MM.1S (cell line): ENCODE measurements at regions not wholly inside any gene's neighbourhood (a gene's known extent, or its start where the extent isn't known, plus 50 kb on each side); places are given as distances from the start of the nearest gene placed in this dataset.

ENCODE experiments used
- DNase-seq: peaks from one replicate; pipeline ENCODE4 v3.0.0-alpha.2; 2015
- H2AFZ ChIP-seq: fragments of 300-600 bp; sonication (generic); 2 replicates; pipeline ENCODE4 v1.6.0; 2016; ENCODE audit warnings: antibody characterized with exemption, low read length
- H3F3A ChIP-seq: fragments of 300-600 bp; sonication (generic); 2 replicates; pipeline ENCODE4 v1.6.1; 2016; ENCODE audit warnings: mild to moderate bottlenecking, antibody characterized with exemption, low read length, moderate library complexity, mixed read lengths; ENCODE audit not compliant: insufficient read depth
- H3K27ac ChIP-seq: fragments of 300-600 bp; sonication (generic); 2 replicates; pipeline ENCODE4 v1.5.1; 2016; ENCODE audit warnings: mild to moderate bottlenecking, low read length
- H3K27me3 ChIP-seq: fragments of 300-600 bp; sonication (generic); replicated peaks from 2 replicates; pipeline ENCODE4 v1.6.0; 2016; ENCODE audit warnings: low read length; ENCODE audit not compliant: insufficient read depth
- H3K36me3 ChIP-seq: fragments of 300-600 bp; sonication (generic); replicated peaks from 2 replicates; pipeline ENCODE4 v1.6.1; 2016; ENCODE audit warnings: mild to moderate bottlenecking, low read length, mixed read lengths; ENCODE audit not compliant: insufficient read depth
- H3K4me1 ChIP-seq: fragments of 300-600 bp; sonication (generic); 2 replicates; pipeline ENCODE4 v1.6.1; 2016; ENCODE audit warnings: low read length, mixed read lengths
- H3K4me2 ChIP-seq: fragments of 300-600 bp; sonication (generic); 2 replicates; pipeline ENCODE4 v1.6.0; 2016; ENCODE audit warnings: low read depth, low read length
- H3K4me3 ChIP-seq: fragments of 300-600 bp; sonication (generic); 2 replicates; pipeline ENCODE4 v1.5.1; 2016; ENCODE audit warnings: low read length, mixed read lengths
- H3K79me2 ChIP-seq: fragments of 300-600 bp; sonication (generic); 2 replicates; pipeline ENCODE4 v1.6.1; 2016; ENCODE audit warnings: mixed run types, low read length, mixed read lengths
- H3K9ac ChIP-seq: fragments of 300-600 bp; sonication (generic); 2 replicates; pipeline ENCODE4 v1.6.1; 2016; ENCODE audit warnings: low read length, mixed read lengths
- H3K9me2 ChIP-seq: fragments of 300-600 bp; sonication (generic); replicated peaks from 2 replicates; pipeline ENCODE4 v1.6.1; 2016; ENCODE audit warnings: mild to moderate bottlenecking, low read length, mixed read lengths; ENCODE audit not compliant: insufficient read depth
- H3K9me3 ChIP-seq: fragments of 300-600 bp; sonication (generic); replicated peaks from 2 replicates; pipeline ENCODE4 v1.6.1; 2016; ENCODE audit warnings: mild to moderate bottlenecking, low read length, mixed read lengths; ENCODE audit not compliant: insufficient read depth
- H4K20me1 ChIP-seq: fragments of 300-600 bp; sonication (generic); 2 replicates; pipeline ENCODE4 v1.6.1; 2016; ENCODE audit warnings: mild to moderate bottlenecking, low read length, moderate library complexity, mixed read lengths; ENCODE audit not compliant: insufficient read depth
- CTCF ChIP-seq: fragments of 300-600 bp; sonication (generic); IDR thresholded peaks from 2 replicates; pipeline ENCODE4 v1.5.1; 2016; ENCODE audit warnings: antibody characterized with exemption, low read length, mixed read lengths
- EZH2 ChIP-seq: fragments of 300-600 bp; sonication (generic); optimal IDR thresholded peaks from 2 replicates; pipeline ENCODE3; 2017; ENCODE audit warnings: low read depth, mild to moderate bottlenecking, antibody characterized with exemption, low read length, mixed read lengths
- EZH2phosphoT487 ChIP-seq: fragments of 300-600 bp; sonication (generic); IDR thresholded peaks from 2 replicates; pipeline ENCODE4 v1.6.1; 2018; ENCODE audit warnings: antibody characterized with exemption, low read length

GRCh38 chr5:92371171-92371888, 988.2 kb upstream of the ARRDC3 start:
- no peak overlapping the region for H2AFZ ChIP-seq
- H3K9ac ChIP-seq, result no peak overlapping the region
- no peak overlapping the region for H3K27ac ChIP-seq
- H3K4me1 ChIP-seq, result no peaks in the 10 kb centered on the region
- no peaks in the 10 kb centered on the region for H3K27me3 ChIP-seq
- H3K4me3 ChIP-seq, result no peak overlapping the region
- no peak for TF ChIP-seq EZH2
- TF ChIP-seq CTCF, result no peak
- no peak for TF ChIP-seq EZH2phosphoT487
- H3K36me3 ChIP-seq, result no peaks in the 10 kb centered on the region
- H3K9me3 ChIP-seq, result no peaks in the 10 kb centered on the region
- H3K9me2 ChIP-seq, result no peaks in the 10 kb centered on the region
- no peaks in the 10 kb centered on the region for H3K79me2 ChIP-seq
- H4K20me1 ChIP-seq, result no peaks in the 10 kb centered on the region
- H3K4me2 ChIP-seq, result no peak overlapping the region
- H3F3A ChIP-seq, result no peaks in the 10 kb centered on the region
- DNase-seq, result no peak

- Histone ChIP-seq H3K27me3 (no peaks in the 10 kb centered on the region), H3K27ac (no peak overlapping the region), H3K4me3 (no peak overlapping the region), H3K9ac (no peak overlapping the region), H2AFZ (no peak overlapping the region), H3K4me2 (no peak overlapping the region), H3K36me3 (no peaks in the 10 kb centered on the region), H3K4me1 (no peaks in the 10 kb centered on the region), H3K9me2 (no peaks in the 10 kb centered on the region), H3K9me3 (no peaks in the 10 kb centered on the region), H3K79me2 (no peaks in the 10 kb centered on the region), H4K20me1 (no peaks in the 10 kb centered on the region), H3F3A (no peaks in the 10 kb centered on the region)
- TF ChIP-seq EZH2phosphoT487 (no peak), CTCF (no peak), EZH2 (no peak)
- no peak for DNase-seq
Measured at GRCh38 chr5:92370032-92370431, 986.9 kb upstream of the ARRDC3 start.

- H3K27ac ChIP-seq, result no peak overlapping the region
- no peaks in the 10 kb centered on the region for H3K79me2 ChIP-seq
Measured at GRCh38 chr5:92369587-92369986, 986.5 kb upstream of the ARRDC3 start.

More at GRCh38 chr5:92369587-92369986, 986.5 kb upstream of the ARRDC3 start:
- TF ChIP-seq EZH2 (no peak), EZH2phosphoT487 (no peak), CTCF (no peak)
- Histone ChIP-seq H3K9me2 (no peaks in the 10 kb centered on the region), H3K36me3 (no peaks in the 10 kb centered on the region), H4K20me1 (no peaks in the 10 kb centered on the region), H3K4me2 (no peak overlapping the region), H3K27me3 (no peaks in the 10 kb centered on the region), H3K9me3 (no peaks in the 10 kb centered on the region), H3K4me3 (no peak overlapping the region), H3K4me1 (no peaks in the 10 kb centered on the region), H2AFZ (no peak overlapping the region), H3K9ac (no peak overlapping the region), H3F3A (no peaks in the 10 kb centered on the region)
- no peak for DNase-seq
